ENCODE measurements at regions not wholly inside any gene's neighbourhood (a gene's known extent, or its start where the extent isn't known, plus 50 kb on each side); places are given as distances from the start of the nearest gene placed in this dataset.

DNA sequence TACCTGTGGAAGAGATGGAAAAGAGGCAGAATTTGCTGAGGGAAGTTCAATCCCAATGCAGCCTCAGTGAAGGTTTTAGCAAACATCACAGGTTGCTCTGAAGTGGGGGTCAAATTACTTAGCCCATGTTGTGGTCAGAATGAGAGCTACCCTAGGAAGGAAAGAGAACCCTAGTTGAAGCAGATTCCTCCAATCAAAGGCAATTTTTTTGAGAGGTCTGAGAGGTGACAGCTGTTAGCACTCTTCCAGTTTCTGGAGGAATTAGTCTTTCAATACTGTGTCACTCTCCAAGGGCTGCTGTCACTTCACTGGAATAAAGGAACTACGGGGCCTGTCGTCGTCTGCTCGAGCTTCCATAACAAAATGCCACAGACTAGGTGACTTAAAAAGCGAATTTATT is 584.2 kb upstream of the DPPA4 start:
- no peak for TF ChIP-seq POLR2A (IDR thresholded peaks at IDR 0.05; ENCODE audit: low read depth, low read length)
- no peak for TF ChIP-seq TAF1 (IDR thresholded peaks at IDR 0.05; ENCODE audit: borderline replicate concordance, low read depth, low read length)

Data from GM12892 (cell line).